Peyer's patch (tissue), 4 donors: ENCODE measurements at regions not wholly inside any gene's neighbourhood (a gene's known extent, or its start where the extent isn't known, plus 50 kb on each side); places are given as distances from the start of the nearest gene placed in this dataset.
A peak's percentile ranks its signal among the peaks of the same experiment; 100 is the strongest.

Experiments
- DNase-seq, 3 donors: peaks; one replicate each; pipeline ENCODE4 v3.0.0-alpha.2; 2017 to 2019
- H3K27ac ChIP-seq, 4 donors: fragments of 200-600 bp; sonication (generic); one replicate each; pipeline ENCODE4 v1.5.1; 2016 to 2019
- H3K27me3 ChIP-seq, 2 donors: fragments of 200-600 bp; sonication (generic); one replicate each; pipeline ENCODE4 v1.5.1; 2019
- H3K36me3 ChIP-seq, 3 donors: fragments of 200-600 bp; sonication (generic); one replicate each; pipeline ENCODE4 v1.5.1; 2016 to 2019
- H3K4me1 ChIP-seq, 4 donors: fragments of 200-600 bp; sonication (generic); one replicate each; pipeline ENCODE4 v1.5.1; 2016 to 2019
- H3K4me3 ChIP-seq, 4 donors: fragments of 200-600 bp; sonication (generic); 1 replicate in 3 of 4; 2 replicates in 1 of 4; pipeline ENCODE4 v1.5.1; 2016 to 2019; ENCODE audit warnings: mild to moderate bottlenecking in 1 of 4
- H3K9me3 ChIP-seq, 4 donors: fragments of 200-600 bp; sonication (generic); one replicate each; pipeline ENCODE4 v1.5.1; 2016 to 2019; ENCODE audit warnings: mild to moderate bottlenecking in 1 of 4
- CTCF ChIP-seq, 6 experiments: fragments of 450-650 bp in 4 of 6; fragments of 200-600 bp in 2 of 6; sonication (generic) in 1 of 6; IDR thresholded peaks; one replicate each; pipeline ENCODE4 v1.5.1; 2017 to 2019; ENCODE audit warnings: antibody characterized with exemption in 6 of 6, mild to moderate bottlenecking in 3 of 6, moderate library complexity in 1 of 6
- POLR2A ChIP-seq, 2 donors: fragments of 450-650 bp; IDR thresholded peaks; one replicate each; pipeline ENCODE4 v1.5.1; 2017; ENCODE audit warnings: antibody characterized with exemption in 2 of 2, mild to moderate bottlenecking in 2 of 2, moderate library complexity in 2 of 2

GRCh38 chr5:42950456-42951292, 89.4 kb downstream of the ANXA2R start:
- H3K27ac ChIP-seq, result peak overlapping the region; percentile 75 to 97 (median 95)
- H3K4me1 ChIP-seq, result peaks cover 0 to 34% (median 0%) of the 10 kb centered on the region in 4 donors
- H3K9me3 ChIP-seq, result peaks cover 0 to 13% (median 0%) of the 10 kb centered on the region in 4 donors
- peak overlapping the region; percentile 49 to 72 (median 55) for H3K4me3 ChIP-seq
- DNase-seq, result peak; percentile 66 to 91 (median 71)
- peaks cover 0 to 49% of the 10 kb centered on the region in 2 donors for H3K27me3 ChIP-seq
- no peaks in the 10 kb centered on the region for H3K36me3 ChIP-seq
- TF ChIP-seq POLR2A (IDR thresholded peaks at IDR 0.05), result peak in 1 of 2 donors; percentile 31
- TF ChIP-seq CTCF (IDR thresholded peaks at IDR 0.05), result no peak

DNA sequence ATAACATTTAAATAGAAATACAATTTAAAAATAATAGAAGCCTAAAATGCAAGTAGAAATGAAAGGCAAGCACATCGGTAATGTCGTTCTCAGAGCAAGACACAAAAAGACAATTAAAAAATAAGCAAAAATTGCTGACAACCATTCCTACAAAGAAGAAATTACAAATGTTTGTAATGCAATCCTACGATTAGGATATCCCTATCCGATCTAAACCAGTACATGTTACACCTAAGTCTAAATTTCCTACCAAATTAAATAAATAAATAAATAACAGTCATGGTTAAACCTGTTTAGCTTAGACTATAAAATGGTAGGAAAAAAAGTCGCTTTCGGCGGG, 90.0 kb downstream of the ANXA2R start:
- peak overlapping the region in 3 of 4 donors; percentile 95 to 97 (median 95) for H3K27ac ChIP-seq
- peaks cover 0 to 34% (median 0%) of the 10 kb centered on the region in 4 donors for H3K4me1 ChIP-seq
- no peaks in the 10 kb centered on the region for H3K36me3 ChIP-seq
- peak overlapping the region; percentile 34 to 72 (median 50) for H3K4me3 ChIP-seq
- TF ChIP-seq POLR2A (IDR thresholded peaks at IDR 0.05), result no peak
- TF ChIP-seq CTCF (IDR thresholded peaks at IDR 0.05), result no peak
- DNase-seq, result no peak
- peaks cover 0 to 49% of the 10 kb centered on the region in 2 donors for H3K27me3 ChIP-seq
- H3K9me3 ChIP-seq, result peaks cover 0 to 13% (median 0%) of the 10 kb centered on the region in 4 donors

GRCh38 chr5:42949348-42950115, 90.6 kb downstream of the ANXA2R start:
- H3K4me1 ChIP-seq, result peaks cover 0 to 34% (median 0%) of the 10 kb centered on the region in 4 donors
- peaks cover 0 to 47% of the 10 kb centered on the region in 2 donors for H3K27me3 ChIP-seq
- peak in 2 of 3 donors; percentile 79 to 89 for DNase-seq
- peak overlapping the region; percentile 34 to 72 (median 42) for H3K4me3 ChIP-seq
- TF ChIP-seq CTCF (IDR thresholded peaks at IDR 0.05) (peak; percentile 33 to 58 (median 50)), POLR2A (IDR thresholded peaks at IDR 0.05) (no peak)
- peaks cover 0 to 11% (median 0%) of the 10 kb centered on the region in 4 donors for H3K9me3 ChIP-seq
- no peaks in the 10 kb centered on the region for H3K36me3 ChIP-seq
- H3K27ac ChIP-seq, result peak overlapping the region; percentile 55 to 97 (median 95)

- H3K27ac ChIP-seq, result peak overlapping the region; percentile 55 to 97 (median 95)
- TF ChIP-seq CTCF (IDR thresholded peaks at IDR 0.05) (no peak), POLR2A (IDR thresholded peaks at IDR 0.05) (no peak)
- peaks cover 0 to 41% of the 10 kb centered on the region in 2 donors for H3K27me3 ChIP-seq
- H3K4me1 ChIP-seq, result peaks cover 0 to 34% (median 0%) of the 10 kb centered on the region in 4 donors
- no peaks in the 10 kb centered on the region for H3K36me3 ChIP-seq
- peak overlapping the region; percentile 34 to 72 (median 42) for H3K4me3 ChIP-seq
- peaks cover 0 to 6% (median 0%) of the 10 kb centered on the region in 4 donors for H3K9me3 ChIP-seq
- no peak for DNase-seq
Measured at GRCh38 chr5:42948961-42949347, 91.2 kb downstream of the ANXA2R start.

DNA sequence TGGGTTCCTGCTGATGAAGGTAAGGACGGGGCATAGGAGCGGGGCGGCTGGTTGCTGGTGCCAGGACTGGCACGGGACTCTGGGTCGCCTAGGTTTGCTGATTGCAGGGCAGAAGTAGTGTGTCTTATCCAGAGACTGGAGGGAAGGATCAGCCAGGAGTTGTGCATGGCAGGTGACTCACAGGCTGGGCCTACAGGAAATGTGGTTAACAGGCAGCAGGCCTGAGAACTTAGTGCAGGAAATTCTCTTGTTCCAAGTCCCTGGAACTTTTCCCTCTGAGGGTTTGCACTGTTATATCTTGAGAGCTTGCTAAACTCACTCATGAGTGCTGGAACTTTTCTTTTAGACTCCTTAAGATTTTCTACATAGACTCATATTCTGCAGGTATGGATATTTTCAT, 95.1 kb downstream of the ANXA2R start:
- DNase-seq, result no peak
- no peak overlapping the region for H3K27ac ChIP-seq
- H3K36me3 ChIP-seq, result no peaks in the 10 kb centered on the region
- TF ChIP-seq POLR2A (IDR thresholded peaks at IDR 0.05) (no peak), CTCF (IDR thresholded peaks at IDR 0.05) (no peak)
- peaks cover 0 to 9% (median 0%) of the 10 kb centered on the region in 4 donors for H3K4me1 ChIP-seq
- peaks cover 0 to 15% of the 10 kb centered on the region in 2 donors for H3K27me3 ChIP-seq
- no peak overlapping the region for H3K4me3 ChIP-seq
- H3K9me3 ChIP-seq, result no peaks in the 10 kb centered on the region
